Limb (tissue), 2 donors: ENCODE measurements at regions not wholly inside any gene's neighbourhood (a gene's known extent, or its start where the extent isn't known, plus 50 kb on each side); places are given as distances from the start of the nearest gene placed in this dataset.

Experiments used
- DNase-seq, 2 donors: peaks; one replicate each; pipeline ENCODE4 v3.0.0-alpha.2; 2016; ENCODE audit errors: extremely low spot score in 2 of 2

DNA sequence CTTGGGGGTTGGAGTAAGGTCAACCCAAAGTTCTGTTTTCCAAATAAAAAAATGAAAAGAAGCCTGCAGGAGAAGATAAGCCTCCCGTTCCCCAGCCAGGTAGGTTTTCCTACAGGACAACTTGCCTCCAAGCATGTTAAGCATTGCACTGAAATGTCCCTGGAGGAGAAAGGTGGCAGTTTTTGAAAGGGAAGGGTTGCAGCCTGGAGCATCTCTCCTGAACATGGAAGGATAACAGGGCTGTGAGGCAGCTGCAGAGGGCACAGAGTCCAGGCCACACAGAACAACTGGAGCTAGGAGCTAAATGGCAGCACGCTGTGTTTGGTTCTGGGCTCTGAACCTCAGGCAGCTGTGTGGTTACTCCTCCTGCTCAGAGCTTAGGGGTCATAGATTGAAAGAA is 452.9 kb downstream of the TCERG1L start:
- DNase-seq = no peak

DNA sequence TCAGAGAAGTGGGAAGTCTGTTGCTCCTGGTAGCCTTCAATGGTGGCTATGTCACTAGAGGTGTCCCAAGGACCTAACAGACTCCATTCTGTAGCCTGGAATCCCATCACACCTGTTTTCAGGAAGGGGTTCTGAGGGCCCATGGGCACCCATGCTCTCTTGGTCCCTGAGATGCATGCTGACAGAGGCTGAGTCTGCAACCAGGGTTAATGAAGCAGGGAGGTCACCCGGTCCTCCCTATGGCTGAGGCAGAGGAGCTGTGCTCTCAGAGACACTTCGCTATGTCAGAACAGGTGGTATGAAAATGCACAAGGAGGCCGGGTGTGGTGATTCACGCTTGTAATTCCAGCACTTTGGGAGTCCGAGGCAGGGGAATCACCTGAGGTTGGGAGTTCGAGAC is 452.1 kb downstream of the TCERG1L start:
- no peak for DNase-seq

DNA sequence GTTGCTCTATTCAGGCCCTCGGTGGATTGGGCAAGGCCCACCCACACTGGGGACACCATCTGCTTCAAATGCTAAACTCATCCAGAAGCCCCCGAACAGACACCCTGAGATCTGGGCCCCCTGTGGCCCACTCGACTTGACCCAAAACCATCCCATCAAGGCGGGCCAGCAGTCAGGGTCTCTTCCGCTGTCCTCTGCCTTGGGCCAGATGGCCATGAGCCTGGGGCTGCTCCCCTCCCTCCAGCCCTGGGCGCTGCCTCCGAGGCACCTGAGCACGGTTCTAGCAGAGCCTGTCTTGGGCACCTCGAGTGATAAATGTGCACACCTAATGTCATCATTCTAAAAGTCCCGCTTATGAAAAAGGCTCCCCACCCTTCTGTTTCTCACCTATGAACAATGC is 449.4 kb downstream of the TCERG1L start:
- DNase-seq = no peak

DNA sequence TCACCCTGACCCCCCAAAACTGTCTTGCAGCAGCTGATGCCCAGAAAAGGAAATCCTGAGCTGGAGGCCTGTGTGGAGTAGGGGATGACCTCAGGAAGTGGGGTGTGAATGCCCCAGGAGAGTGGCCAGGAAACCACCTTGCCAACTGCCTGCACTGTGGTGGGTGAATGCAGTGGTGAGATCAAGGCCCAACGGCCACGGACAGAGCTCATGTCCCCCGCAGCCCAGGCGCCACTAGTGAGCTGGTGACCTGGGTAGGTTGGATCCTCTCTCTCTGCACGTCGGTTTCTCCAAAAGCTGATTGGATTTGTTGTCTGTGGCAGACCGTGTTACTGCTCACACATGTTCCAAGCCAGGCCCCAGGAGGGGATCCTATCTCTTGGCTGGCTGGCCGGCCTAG is 448.9 kb downstream of the TCERG1L start:
- no peak for DNase-seq

DNA sequence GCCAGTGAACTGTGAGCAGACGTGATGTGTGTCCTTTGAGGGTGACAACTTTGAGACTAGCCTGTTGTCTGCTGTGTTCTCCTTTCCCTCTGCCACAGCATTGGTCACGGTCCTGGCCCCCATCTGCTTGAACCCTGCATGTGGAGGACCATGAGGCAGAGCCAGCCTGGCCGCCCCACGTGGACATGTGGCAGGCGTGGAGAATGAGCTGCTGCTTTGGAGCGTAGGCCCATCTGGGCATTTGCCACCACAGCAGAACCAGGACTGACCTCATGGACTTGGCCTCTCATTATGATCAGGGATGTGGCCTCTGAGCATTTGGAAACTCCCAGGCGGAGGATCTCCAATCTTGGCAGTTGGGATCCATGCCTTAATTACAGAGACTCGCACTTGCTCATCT is 448.5 kb downstream of the TCERG1L start:
- no peak for DNase-seq

DNA sequence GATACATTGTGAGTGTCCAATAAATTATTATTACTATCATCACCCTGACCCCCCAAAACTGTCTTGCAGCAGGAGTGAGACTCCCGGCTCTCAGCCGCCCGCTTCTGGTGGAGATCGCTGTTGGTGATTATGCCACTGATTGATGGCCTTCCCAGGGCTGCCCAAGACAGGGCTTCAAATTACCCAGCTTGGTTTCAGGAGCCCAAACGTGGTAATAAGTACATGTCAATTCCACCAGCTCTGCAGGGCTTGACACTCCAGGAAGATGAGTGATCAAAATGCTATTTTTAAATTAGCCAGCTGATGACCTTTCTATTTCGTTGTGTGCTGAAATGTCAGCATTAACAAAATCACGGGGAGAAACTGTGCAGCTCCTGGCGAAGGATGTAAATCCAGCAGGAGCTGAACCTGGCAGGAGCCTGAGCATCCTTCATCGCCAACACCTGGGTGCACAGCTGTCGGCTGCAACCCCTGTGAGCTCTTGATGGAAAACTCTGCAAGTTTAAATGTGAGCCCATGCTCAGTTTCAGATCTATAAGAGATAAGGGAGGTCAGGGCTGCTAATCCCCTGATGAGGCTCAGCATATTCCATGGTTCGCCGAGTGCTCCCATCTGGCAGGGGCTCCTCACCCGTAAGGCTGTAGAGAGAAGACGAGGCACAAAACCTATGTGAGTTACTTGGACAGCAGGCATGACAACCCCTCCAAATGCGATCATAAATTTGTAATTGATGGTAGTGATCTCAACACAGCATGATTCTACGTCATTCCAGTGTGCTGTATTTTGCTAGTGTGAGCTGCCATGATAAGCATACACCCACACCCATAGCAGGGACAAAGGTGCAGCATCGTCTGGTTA is 446.3 kb downstream of the TCERG1L start:
- DNase-seq = no peak

DNA sequence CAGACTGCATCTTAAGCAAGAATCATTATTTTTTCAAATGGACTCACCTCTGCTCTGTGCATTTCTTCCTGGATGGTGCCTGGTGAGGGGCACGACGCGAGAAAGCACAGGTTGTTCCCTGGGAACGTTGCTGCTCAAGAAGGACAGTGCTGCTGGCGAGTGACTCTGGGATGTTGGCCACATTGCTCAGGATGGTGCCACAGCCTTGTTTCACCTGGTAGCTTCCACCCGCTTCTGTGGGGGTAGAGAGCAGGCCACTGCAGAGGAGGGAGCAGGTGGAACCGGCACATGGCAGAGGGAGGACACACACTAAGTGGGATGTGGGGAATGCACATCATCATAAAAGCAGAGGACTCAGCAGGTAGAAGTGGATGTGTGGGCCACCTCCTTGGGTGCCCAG is 444.7 kb downstream of the TCERG1L start:
- no peak for DNase-seq

DNA sequence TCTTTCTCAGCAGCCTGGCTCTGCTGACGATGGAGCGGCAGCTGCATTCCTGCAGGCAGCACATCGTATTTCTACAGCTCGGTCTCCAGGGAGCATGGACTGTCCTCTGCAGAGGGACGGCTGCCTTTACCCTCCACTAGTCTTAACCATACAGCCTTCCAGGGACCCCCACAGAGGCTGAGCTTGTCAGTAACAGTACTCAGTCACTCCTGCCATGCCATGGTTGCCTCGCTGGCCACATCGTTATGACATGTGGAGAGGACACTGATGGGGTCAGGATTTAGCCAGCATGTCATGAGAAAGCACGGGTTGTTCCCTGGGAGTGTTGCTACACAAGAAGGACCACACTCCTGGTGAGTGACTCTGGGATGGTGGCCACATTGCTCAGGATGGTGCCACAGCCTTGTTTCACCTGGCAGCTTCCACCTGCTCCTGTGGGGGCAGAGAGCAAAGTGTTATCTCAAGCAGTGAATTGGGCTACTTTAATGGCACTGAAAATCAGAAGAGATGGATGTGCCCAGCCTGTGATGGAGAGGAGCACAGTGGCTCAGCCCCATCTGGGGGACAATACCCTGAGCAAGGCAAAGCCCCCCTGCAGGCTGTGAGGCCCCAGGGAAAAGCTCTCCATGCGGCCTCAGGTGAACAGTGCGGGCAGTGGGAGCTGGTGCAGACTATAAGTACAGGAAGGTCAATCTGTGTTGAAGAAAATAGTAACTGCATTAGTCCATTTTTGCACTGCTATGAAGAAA is 443.9 kb downstream of the TCERG1L start:
- DNase-seq = no peak

DNA sequence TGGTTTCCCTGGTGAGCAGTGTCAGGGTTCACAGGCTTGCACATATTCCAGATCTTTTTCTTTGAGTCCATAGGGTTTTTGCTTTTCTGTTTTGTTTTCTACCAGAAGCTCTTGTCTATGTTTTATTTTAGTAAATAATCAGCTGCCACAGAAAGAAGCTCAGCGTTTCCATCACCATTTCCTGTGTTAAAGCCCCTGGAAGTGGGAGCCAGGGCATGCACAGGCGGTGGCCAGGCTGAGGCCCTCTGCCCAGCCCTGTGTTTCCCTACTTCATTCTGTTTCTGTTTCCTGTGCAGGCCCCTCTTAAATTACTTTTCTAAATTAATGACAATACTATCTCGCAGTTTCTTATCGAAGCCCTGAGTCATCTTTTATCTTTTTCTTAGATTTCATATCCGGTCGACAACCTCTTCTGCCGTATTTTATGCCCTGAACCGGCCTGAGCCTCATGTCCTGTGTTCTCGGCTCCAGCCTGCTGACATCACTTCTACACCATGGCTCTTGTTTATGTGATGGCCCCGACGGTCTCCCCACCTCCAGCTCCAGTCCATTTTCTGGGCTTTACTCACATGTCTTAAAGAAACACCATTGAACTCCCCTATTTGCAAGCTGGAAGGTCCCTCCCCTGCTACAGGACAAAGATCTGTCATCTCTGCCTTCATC is 442.2 kb downstream of the TCERG1L start:
- no peak for DNase-seq

DNA sequence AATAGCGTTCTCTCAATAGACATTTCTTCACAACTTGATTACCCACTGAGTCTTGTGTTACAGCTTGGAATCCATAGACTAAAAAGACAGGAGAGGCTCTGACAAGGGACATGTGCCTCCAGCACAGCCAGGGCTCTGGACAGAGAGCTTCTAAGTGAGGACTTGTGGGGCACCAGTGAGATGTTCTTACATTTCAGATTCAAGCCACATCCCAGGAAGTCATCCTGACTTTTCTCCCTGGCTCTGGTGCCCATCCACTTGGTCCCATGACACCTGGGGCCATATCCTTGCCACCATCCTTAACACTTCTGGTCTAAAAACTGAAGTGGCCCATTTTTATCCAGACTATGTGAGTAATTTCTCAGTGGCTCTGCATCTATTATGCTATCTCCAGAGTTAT is 440.1 kb downstream of the TCERG1L start:
- DNase-seq = no peak

DNA sequence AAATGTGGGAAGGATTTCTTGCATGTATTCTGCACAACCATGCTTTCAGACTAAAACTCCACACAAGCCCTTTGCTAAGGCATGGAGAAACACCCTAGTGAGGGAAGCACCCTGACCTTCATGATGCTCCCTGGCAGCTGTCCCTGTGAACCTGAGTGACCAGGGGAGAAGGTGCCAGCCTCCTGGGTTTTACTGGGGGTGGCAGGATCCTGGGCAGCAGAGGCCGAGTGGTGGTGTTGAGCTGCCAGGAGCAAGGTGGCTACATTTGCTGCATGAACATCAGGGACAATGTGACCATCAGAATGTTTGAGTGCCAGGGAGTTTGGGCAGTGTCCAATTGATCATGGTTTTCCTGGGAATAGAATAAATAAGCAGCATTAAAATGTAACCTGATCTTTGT is 437.9 kb downstream of the TCERG1L start:
- DNase-seq = no peak

DNA sequence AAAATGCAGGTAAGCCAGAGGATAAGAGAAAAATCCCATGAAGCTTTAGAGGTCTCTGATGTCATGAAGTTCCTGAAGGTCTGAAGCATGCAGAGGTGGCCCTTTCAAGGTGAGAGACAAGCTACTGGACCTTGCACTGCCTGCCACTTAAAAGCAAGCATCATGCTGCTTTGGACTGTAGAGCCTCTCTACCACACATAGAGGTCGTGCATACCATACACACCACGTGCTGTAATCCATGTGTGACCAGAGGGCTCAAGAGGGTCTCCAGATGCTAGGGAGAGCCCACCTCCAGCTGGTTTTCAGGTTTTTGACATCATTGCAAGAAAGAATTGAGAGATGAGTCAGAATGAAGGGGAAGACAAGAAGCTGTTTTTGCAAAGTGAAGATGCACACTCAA is 436.4 kb downstream of the TCERG1L start:
- DNase-seq = no peak

DNA sequence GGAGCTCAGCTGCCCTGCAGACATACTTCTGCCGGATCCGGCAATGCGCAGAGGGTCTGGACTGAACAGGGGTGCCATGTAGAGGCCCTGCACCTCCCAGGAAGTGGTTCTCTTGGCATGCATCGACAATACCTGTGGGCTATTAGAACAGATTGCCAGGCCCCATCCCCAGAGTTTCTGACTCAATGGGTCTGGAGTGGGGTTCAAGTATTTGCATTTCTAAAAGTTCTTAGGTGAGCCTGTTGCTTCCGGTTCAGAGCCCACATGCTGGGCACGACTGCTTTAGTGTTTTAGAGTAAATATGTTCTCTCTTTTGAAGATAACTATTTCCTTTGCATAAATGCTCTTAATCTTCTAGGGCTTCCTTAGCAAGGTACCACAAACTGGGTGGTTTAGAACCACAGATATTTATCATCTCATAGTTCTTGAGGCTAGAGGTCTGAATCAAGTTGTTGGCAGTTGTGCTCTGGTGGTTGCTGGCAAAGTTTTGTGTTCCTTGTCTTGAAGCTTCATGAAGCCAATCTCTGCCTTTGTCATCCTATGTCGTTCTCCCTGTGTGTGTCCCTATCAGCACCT is 435.5 kb downstream of the TCERG1L start:
- DNase-seq = no peak

DNA sequence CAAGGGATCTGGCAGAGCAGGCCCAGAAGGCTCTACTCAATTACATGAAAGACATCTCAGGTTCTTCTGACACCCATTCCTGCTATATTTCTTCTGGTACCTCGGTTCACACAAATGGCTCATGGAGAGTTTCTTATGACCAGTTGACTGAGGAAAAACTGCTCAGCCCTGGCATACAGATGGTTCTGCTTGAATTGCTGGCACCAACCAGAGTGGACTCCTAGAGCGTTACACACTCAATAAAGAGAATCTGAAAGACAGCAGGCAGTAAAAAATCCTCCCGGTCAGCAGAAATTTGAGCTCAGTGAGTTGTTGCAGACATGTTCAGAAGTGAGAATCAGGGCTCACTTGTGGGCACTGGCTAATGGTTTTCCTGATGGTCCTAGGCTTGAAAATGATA is 434.4 kb downstream of the TCERG1L start:
- DNase-seq = no peak

DNA sequence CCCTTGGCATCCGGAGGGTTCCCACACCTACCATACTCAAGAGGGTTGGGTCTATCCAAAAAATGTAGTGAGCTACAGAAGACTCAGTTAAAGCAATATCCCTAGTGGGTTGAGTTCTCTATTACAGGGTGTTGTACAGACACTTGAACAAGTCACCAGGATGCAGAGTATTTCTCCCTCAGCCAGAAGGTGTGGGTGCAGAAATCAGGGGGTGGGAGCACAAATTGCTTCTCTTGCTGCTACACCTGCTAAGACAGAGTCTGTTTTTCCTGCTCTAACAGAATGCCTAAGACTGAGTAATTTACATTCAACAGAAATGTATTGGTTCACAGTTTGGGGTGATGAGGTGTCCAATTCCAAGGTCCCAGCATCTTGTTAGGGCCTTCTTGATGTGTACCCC is 433.4 kb downstream of the TCERG1L start:
- no peak for DNase-seq

DNA sequence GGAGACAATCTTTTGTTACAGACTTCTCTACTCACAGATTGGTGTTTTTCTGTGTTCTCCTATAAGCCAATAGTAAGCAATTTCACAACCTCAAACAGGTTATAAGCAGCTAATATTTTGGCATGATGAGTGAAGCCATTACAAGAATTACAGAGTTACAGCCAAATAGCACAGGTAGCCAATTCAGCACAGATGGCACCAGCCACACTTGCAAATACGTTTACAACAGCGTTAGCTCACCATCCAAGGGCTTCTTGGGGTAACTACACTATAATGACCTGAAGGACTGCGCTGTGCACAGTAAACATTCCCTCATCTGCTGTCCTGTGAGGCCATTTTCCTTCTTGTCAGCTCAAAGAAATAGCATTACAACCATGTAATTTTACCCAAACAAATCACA is 428.6 kb downstream of the TCERG1L start:
- DNase-seq = no peak

DNA sequence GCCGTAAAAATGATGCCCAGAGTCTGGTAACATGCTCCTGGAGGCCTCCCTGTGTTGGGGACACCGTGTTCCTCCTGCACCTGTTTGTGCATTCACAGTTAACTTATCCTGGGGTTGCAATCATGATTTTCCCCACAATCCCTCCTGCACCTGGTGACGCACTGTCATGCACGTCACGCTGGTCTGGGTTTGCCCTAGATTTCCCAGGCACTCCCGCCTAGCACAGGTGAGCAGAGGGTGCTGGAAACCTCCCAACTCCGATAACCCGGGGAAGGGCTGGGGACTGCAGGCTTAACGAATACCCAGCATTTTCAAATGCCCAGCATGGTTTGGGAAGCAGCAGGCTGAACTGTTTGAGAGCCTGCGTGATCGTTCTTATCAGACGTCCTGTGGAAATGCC is 427.1 kb downstream of the TCERG1L start:
- DNase-seq = no peak

DNA sequence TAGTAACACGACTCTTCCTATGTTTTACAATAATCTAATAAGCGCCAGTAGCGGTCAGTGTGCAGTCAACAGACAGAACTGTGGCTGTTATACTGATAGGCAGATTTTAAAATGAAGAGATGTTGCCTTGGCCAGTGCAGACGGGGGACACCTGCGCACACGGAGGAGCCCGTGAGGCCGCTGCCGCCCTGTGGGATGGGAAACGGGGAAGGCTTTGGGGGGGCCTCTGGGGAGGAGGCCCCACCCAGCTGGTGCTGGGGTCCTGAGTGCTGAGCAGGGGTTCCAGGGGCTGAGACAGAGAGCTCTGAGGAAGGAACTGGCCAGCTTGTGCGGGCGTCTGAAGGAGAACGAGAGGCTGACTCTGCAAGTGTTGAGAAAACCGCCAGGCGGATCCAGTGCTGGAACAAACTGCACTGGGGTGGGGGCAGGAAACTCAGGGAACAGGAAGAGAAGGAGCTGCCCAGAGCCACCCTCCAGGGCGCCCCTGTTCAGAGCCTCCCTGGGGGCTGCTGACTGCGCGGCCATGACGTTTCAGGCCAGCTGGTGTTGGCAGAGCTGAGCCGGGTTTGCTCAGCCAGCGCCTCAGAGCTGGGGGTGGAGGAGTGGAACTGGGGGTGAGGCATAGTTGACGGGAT is 426.4 kb downstream of the TCERG1L start:
- DNase-seq = peak in 1 of 2 donors; percentile 51

DNA sequence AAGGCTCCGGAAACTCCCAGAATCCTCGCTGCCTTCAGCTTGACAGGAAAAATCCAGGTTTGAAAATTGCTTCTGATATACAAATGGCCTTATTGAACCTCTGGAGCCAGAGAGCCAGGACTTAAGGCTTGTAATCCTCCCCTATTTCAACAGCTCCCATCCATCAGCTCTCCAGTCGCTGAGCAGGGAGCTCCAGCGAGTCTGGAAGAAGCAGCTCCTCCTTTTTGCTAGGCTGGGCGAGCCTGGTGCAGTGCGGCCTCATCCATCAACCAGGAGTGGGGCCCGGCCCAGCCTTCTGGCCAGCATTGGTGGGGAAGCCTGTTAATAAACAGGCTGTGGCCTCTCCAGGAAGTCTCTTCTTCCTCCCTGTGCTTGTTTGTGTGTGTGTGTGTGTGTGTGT is 424.4 kb downstream of the TCERG1L start:
- DNase-seq = no peak

DNA sequence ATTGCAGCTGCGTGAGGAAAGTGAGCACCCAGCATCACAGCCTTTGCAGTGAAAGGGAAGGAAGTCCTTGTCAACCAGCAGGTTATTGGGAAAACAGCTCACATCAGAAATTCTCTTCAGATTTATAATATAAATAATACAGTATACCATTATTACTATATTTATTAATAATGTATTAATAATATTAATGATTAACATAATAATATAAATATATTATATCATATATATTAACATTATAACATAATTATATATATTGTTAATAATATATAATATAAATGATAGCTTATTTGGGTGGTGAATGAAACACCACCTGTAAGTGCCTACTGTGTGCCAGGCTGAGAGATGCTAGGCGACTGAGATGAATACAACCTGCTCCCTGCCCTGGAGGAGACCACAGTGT is 423.0 kb downstream of the TCERG1L start:
- DNase-seq = no peak

DNA sequence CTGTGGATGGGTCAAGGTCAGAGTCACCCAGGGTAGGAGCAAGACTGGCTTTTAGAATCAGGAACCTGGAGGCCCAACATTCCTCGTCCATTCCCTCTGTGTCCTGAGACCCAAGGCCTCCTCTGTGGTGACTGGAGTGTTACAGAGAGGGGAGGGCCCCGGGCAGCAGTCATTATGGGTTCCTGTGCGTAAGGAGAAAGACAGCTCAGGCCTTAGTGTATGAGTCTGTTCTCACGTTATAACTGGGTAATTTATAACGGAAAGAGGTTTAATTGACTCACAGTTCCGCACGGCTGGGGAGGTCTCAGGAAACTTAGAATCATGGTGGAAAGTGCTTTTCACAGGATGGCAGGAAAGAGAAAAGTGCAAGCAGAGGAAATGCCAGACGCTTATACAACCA is 422.3 kb downstream of the TCERG1L start:
- DNase-seq = no peak

DNA sequence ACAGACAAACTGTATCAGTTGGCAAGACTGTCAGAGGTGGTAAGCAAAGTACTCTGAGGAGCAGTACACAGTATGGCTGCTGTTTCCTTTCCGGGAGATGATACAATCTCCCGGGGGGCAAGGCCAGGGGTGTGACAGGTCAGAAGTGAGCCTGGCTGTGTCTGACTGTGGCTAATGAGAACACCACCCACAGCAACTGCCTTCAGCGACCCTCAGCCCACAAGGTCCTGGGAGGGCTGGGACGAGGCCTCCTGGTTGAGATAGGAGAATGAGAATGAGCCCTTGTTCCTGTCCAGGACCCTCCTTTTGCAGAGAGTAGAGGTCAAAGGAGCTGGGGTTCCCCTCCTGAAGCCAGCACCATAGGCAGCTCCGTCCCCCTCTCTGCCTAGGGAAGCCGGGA is 421.7 kb downstream of the TCERG1L start:
- DNase-seq = no peak
